CD4-positive, alpha-beta T cell treated with Interleukin-6 at 100 ng/mL for 8 hours (primary cell): ENCODE measurements at regions not wholly inside any gene's neighbourhood (a gene's known extent, or its start where the extent isn't known, plus 50 kb on each side); places are given as distances from the start of the nearest gene placed in this dataset.

Experiments
- DNase-seq: peaks from one replicate; pipeline ENCODE4 v3.0.0-alpha.2; 2020; ENCODE audit warnings: mixed read lengths, low spot score

DNA sequence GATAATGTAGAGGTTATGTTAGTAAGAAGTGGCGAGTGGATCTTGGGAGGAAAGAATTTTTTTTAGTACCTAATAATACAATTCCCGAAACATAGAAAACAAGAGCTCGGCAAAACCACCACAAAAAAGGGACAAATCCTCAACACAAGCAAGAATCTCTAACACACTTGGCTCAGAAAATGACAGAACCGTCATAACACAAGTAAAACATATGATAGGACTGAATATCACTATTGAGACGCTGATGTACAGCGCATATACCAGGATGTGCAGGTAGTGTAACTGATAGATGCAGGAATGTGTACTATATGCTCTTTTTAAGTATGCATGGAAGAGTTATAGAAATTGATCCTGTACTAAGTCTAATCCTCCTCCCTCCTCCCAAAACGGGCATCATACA lies 564.5 kb downstream of the BCL11B start:
- no peak for DNase-seq

DNA sequence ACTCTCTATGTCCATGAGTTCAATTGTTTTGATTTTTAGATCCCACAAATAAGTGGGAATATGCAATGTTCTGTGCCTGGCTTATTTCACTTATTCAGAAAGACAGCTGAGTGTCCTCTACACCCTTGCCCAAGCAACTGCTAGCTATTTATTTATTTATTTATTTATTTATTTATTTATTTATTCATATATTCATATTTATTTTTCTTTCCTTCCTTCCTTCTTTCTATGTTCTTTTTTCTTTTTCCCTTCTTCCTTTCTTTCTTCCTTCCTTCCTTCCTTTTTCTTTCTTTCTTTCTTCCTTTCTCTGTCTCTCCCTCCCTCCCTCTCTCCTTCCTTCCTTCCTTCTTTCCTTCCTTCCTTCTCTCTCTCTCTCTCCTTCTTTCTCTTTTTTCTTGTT lies 563.4 kb downstream of the BCL11B start:
- no peak for DNase-seq

DNA sequence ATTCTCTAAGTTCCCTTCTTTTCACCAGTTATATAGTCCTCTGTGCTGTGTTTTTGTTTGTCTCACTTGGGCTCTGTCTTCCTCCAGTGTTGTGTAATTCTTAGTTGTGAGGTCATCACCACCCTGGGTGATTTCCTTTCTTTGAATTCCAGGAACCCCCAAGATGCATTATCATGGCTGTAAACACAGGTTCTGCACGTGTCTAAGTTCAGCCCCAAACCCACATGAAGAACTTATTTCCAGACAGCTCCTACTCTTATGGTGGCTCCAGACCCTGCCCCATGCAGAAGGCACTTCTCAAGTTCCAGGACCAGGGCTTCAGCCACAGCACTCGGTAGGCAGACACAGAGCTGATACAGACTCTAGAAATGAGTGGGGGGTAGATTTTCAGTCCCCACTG lies 560.5 kb downstream of the BCL11B start:
- DNase-seq, result no peak

DNA sequence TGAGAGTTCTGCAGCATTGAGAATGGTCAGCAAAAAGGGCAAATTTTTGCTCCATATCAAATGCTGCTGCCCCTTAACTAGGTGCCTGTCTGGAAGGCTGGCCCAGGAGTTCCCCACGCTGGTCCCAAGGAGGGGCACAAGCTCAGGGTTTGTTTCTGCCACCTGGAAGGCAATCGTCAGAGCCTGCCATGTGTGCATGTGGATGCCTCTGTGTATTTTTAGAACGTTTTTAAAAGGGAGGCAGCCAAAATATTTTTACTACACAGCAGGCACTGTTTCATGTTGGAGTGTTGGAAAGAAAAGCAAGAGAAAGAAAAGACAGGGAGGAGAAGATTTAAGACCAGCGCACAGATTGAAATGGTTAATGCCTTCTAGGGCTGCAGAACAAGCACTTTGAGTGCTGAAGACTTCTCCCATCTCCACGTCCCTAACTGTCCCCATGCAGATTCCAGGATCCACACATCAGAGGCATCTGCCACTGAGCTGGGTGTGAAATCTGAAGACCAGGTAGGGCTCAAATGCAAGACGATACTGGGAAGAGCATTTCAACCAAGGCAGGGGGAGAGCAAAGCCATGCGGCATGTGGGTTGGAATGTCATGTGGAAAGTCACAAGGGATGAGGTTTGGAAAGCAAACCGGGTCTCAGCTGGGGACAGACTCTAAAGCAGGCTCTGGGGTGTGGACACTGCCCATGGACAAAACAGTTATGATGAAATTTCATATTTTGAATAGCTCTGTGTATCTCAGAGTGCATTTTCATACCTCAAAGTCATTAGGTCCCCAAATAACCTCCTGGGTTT lies 557.2 kb downstream of the BCL11B start:
- no peak for DNase-seq

DNA sequence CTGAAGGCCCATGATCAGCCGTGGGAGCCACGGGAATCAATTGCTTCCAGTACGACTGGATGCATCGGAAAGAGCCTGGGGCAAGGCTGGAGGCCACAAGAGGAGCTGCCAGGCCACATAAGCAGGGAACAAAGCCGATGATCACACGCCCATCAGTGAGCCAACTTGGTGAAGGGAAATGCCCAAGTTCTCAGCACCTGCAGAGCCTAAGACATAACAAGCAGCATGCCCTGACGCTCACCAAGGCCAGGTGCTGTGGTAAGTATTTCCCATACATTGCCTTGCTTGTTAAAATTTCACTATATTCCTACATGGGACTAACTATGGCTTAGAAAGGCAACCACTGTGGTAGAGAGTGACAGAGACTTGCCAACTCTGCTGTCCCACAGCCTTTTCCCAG lies 555.9 kb downstream of the BCL11B start:
- no peak for DNase-seq

DNA sequence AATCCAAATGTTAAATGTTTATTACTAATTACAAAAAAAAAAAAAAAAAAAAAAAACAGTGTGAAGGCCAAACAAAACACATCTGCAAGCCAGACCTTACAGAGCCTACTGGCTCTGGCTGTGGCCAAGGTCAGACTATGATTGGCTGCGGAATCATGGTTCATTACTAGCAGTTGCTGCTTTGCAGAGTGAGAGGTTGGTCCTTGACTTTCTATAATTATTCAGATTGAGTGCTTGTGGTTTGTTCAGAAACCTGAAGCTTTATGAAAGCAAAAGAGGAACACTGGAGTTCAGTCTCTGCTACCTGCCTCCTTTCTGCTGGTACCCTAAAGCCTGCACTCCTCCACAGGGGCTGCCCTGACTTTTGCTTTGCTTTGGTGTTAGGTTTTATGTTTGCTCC lies 550.9 kb downstream of the BCL11B start:
- no peak for DNase-seq

DNA sequence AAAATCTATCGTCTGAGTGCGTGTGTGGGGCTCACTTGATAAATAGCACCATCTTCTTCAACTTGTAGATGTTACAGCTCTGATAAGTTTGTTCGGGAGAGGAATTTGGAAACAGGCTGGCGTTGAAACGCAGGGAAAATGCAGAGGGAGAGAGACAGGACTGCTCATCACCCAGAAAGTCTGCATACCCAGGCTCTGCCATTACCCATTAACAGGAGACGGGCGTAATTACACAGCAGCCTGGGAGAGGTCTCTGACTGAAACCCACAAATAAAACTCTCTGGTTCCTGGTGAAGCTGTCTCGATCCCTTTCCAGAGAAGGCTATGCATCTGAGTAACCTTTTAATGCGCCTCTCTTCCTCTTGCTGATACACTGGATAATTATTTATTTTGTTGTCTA lies 547.3 kb downstream of the BCL11B start:
- no peak for DNase-seq

DNA sequence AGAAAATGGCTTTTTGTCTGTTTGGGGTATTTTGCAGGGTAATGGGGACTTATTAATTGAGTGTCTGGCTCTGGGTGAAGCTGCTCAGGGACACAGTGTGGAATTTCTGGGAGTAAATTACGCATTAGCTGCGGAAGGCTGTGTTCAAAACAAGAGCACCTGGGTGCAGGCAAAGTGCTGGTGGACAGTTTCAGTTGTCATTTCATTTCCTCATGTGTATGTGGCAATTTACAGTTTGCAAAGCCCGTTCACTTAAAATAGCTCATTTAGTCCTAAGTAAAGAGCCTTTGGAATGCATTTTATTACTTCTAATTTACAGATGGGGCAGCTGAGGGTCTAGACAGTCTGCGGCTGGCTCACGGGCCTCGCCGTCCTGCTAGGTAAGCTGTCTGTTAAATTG lies 546.8 kb downstream of the BCL11B start:
- no peak for DNase-seq

DNA sequence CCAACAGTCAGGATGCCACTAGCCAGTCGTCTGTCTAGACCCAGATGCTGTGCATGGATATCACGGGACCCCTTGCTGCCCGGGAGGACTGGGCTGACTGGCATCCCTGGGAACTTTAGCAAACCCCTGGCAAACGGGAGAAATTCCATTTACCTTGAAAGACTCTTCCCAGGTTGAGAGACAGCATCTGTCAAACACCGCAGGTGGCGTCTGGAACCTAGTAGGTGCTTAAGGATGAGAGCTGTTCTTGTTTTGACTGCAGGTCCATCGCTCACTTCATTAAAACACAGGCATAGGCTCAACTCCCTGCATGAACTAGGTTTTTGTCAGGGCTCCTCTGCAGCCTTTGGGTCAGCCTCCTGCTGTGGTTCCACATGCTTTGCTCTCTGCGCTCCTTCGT lies 546.3 kb downstream of the BCL11B start:
- no peak for DNase-seq

DNA sequence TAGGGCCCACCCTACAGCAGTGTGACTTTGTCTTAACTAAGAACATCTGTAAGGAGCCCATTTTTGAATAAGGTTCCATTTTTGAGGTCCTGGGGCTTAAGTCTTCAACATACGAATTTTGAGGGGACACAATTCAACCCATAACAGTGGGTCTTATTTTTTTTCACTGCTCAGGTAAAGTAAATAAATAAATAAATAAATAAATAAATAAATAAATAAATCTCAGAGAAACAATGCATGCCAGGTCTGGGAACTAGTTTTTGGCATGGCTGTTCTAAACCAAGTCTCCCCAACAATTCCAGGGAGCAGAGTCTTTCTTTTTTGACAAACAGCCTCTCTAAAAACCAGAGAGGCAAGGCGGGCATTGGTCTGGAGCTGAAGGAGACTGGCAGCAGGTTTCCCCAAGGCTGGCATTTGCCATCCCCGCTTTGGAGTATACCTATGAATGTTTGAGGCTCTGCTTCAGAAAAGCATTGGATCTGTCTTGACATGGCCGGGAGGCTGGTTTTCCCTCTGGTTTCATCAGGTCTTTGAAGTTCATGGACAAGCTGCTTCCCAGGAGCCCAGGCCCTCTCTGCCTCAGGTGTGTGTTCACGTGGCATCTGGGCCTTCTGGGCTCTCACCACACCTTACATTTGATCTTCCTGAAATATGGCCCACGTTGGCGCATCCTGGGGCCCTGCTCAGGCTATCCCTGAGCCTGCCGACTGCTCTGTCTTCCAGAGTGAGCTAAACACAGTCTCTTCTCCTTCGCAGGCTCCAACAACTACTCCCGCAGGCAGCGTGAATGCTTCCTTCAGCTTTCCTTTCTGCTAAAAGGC lies 545.2 kb downstream of the BCL11B start:
- no peak for DNase-seq

DNA sequence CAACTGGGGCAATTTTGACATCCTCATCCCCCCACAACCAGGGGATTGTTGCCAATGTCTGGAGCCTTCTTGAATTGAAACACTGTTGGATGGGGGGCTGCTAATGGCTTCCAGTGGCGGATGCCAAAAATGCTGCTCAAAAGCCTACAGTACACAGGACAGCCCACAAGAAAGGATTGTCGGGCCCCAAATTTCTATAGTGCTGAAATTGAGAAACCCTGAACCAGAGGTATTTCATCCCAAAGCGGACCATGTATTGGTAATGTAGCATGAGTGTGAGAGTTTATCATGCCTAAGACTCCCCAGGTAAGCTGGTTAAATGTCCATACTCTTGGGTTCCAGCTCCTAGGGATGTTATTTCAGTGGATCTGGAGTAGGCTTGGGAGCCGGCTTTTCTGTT lies 544.0 kb downstream of the BCL11B start:
- DNase-seq, result no peak

DNA sequence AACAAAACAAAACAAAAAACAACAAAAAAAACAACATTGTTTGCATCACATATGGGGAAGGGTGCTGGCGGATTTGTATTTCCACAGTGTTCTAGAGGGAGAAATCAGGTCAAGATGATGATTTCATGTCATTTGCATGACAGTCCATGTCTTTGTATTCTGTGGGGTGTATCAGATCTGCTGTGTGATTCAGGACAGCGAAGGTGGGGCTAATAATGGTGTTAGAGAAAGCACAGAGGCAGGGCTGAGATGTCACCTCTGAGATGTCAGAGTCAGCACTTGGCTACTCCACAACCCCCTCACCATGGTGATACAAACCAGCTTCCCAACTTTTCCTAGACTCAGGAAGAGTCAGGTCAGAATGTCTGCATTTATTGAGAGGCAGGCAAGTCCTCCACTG lies 543.2 kb downstream of the BCL11B start:
- no peak for DNase-seq

DNA sequence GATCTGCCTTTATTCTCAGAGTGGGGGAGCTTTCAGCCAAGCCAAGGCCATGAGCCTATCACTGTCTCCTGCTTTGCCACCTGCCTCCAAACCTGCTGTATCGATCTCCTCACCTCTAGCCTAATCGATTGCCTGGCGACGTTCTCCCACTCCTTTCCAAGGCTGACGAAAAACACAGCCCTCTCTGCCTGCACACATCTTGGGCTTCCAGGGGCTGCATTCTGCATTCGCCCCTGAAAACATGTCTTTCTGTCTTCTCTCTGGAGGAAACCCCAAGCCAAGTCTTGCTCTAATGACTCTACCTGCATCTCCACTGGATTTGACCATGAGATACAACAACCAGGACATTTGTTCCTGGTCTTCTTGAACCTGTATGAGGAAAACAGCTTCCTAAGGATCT lies 540.7 kb downstream of the BCL11B start:
- no peak for DNase-seq

DNA sequence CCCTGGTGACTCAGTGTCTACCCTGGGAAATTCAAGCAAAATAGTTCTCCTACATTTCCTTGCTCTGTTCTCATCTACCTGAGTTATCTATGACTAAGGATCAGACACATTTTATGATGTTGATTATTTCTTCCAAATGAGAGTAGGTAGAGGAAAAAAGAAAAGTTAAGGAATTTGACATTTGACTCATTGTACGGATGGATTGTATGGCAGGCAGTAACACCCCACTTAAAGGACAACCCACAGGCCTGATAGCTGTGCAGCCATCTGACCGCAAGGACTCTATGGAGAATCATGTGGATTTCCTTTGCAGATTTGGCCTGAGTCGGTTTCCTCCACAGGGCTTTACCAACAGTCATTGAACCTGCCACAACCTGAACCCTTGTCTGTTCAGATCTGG lies 540.3 kb downstream of the BCL11B start:
- DNase-seq, result no peak

DNA sequence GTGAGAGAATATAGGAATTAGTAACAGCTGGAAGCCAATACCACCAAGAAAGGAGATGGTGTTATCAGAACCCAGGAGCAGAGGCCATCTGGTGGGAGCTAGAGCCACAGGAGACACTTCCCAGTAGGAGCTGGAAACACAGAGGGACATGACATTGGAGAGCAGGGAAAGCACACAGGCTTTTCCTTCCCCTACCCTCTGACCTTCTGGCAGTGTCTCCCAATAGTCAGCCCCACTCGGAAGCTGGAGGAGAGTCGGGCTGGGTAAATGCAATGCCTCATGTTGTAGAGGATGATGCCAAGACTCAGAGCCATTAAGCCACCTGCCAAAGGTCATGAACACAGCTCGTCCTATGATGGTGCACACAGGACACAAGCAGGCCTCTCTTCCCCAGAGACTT lies 538.5 kb downstream of the BCL11B start:
- DNase-seq, result no peak

DNA sequence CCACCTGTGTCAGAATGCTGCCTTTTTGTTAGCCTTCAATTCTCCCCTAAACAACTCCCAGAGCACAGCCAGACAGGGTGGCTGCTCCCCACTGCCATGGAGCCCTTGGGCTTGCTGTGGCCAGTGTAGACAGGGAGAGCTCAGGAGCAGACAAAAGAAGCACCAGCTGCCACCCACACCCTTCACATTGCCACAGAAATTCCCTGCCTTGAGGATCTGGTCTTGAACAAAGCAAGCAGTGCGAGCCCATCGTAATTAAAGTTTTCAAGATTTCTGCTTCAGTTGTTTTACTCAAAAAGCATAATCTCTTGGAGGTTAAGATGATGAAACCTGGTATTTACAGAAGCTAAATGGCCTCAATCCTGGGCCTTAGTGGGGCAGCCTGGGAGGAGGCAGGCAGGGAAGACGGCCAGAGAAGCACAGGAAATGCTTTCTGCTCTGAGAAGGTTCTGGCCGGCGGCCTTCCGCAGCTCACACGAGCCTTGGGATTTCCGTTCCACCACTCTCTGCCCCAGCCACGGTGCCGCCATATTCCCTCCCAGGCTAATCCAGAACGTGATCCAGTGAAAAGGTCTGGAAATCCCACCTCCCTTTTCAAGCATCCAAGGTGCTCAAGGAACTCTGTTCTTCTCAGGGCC lies 535.2 kb downstream of the BCL11B start:
- DNase-seq, result no peak

DNA sequence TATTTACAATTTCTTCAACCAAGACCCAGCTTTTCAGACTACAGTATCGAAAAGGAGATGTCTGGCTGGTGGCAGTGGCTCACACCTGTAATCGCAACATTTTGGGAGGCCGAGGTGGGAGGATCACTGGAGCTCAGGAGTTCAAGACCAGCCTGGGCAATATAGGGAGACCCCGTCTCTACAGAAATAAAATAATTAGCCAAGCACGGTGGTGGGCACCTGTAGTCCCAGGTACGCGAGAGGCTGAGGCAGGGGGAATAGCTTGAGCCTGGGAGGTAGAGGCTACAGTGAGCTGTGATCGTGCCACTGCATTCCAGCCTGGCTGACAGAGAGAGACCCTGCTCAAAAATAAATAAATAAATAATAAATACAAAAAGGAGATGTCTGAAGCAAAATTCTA lies 530.5 kb downstream of the BCL11B start:
- DNase-seq, result no peak

DNA sequence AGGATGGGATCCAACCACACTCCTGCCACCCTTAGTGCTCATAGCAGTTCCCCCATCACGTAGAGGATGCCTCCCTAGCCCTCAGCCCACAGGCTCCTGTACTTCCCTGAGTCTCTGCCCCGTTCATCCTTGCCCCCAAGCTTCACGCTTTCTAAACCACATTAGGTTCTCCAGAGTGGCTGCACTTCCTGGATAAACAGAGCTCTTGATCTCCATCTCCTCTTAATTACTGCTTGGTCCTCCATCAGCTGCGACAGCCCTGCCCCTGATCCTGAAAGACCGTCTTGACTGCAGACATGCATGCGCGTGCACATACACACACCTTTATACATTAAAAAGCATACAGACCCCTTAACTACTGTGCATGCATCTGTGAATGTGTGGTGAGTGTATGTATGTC lies 530.0 kb downstream of the BCL11B start:
- DNase-seq, result no peak

DNA sequence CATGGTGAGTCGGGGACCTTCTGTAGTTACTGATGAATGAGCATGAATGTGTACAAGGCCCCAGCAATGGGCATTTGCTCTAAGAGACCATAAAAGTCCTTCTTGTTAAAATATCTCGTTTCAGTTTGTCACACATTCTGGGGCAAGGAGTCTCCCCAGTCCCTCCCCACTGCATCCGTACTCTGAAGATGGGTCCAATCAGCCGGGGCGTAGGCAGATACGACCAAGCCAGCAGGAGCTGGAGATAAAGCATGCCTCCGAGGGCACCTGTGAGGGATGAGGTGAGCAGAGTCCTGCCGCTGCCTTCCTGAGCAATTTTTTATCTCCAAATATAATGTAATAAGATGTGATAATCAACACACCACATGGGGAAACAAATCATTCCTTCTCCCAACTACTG lies 528.5 kb downstream of the BCL11B start:
- DNase-seq, result no peak

DNA sequence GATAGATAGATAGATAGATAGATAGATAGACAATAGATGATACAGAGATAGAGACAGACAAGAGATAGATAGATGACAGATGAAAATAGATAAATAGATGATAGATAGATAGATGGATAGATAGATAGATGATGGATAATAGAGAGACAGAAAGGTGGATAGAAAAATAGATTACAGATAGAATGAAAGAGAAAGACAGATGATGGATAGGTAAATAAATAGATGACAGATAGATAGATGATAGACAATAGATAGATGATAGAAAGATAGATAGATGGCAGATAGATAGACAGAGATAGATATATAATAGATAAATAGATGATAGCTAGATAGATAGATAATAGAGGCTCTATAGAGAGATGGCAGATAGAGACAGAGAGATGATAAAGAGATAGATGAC lies 523.0 kb downstream of the BCL11B start:
- no peak for DNase-seq

DNA sequence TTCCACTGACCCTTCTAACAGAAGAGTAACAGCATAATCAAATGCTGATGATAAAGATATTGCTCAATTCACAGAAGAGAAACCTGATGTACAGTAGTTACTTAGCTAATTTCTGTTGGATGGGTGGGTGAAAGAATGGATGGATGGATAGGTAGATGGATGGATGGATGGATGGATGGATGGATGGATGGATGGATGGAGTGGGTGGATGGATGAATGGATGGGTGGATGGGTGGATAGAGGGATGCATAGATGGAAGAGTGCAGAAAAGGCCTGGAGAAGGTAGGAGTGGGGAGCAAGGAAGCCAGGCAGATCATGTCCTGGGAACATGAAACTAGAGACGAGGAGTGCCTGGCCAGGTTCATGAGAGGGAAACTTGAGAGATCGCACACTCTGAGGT lies 520.9 kb downstream of the BCL11B start:
- no peak for DNase-seq

DNA sequence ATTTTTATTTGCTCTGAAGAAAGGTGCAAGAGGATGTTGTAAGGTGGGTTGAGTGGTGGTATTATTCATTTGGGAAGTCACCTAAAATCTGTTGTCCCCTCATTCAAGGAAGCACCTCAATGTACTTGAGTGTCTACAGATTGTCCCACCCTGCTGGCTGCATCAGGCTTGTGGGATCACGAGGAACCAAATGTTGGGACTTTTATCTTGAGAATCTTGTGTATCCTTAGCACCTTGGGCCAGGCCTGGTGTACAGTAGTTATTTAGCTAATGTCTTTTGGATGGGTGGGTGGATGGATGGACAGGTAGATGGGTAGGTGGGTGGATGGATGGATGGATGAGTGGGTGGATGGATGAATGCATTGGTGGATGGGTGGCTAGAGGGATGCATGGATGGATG lies 519.3 kb downstream of the BCL11B start:
- no peak for DNase-seq

DNA sequence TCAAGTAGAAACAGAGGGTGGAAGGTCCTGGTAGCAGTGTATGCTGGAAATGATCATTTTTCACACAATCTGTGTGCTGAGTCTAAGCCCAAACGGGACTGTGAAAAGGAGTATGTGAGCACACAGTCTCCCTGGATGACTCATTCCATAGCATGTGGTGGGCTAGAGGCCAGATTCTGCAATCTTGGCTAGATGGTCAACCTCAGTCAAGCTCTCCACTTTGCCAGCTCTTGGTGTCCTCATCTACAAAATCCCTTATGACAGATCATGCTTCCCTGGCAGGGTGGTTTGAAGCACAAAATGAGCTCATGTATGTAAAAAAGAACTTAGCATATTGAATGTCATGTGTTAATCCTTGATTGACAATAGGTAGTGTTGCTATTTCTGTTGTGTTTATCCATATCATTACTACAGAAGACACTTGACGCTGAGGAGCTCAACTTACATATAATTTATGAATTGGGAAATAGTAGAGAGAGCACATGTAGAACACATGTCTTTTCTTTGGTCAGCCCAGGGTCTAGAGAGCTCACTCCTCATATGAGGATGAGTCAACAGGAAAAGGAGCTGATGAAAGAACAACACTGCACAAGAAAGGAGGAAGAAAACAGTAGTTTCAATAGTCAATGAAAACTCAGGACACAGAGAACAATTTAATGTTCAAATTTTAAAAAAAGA lies 517.5 kb downstream of the BCL11B start:
- no peak for DNase-seq
